HUES48 (cell line): ENCODE measurements at regions not wholly inside any gene's neighbourhood (a gene's known extent, or its start where the extent isn't known, plus 50 kb on each side); places are given as distances from the start of the nearest gene placed in this dataset.

ENCODE experiments used
- H3K27ac ChIP-seq: one replicate; pipeline ENCODE4 v1.7.0; 2013; ENCODE audit warnings: low read depth, low read length, inconsistent platforms
- H3K27me3 ChIP-seq: 2 replicates; pipeline ENCODE4 v1.6.1; 2013; ENCODE audit warnings: mild to moderate bottlenecking, low read length; ENCODE audit not compliant: control insufficient read depth, insufficient read depth
- H3K36me3 ChIP-seq: 2 replicates; pipeline ENCODE4 v1.6.1; 2013; ENCODE audit warnings: low read length; ENCODE audit not compliant: control insufficient read depth, insufficient read depth
- H3K4me1 ChIP-seq: 2 replicates; pipeline ENCODE4 v1.6.1; 2013; ENCODE audit warnings: mild to moderate bottlenecking, low read length; ENCODE audit not compliant: control insufficient read depth, insufficient read depth
- H3K4me3 ChIP-seq: 2 replicates; pipeline ENCODE4 v1.5.1; 2013; ENCODE audit warnings: mild to moderate bottlenecking, low read depth, low read length
- H3K9ac ChIP-seq: 2 replicates; pipeline ENCODE4 v1.6.1; 2013; ENCODE audit warnings: mild to moderate bottlenecking, low read depth, low read length, moderate library complexity
- H3K9me3 ChIP-seq: 2 replicates; pipeline ENCODE4 v1.6.1; 2013; ENCODE audit warnings: low read length; ENCODE audit not compliant: control insufficient read depth, insufficient read depth

- H3K9ac ChIP-seq, result no peak overlapping the region
- H3K4me3 ChIP-seq, result no peak overlapping the region
- peaks cover 3% of the 10 kb centered on the region; the same call in 1 of the 2 replicates for H3K9me3 ChIP-seq
- H3K4me1 ChIP-seq, result no peaks in the 10 kb centered on the region
- H3K27ac ChIP-seq, result no peak overlapping the region
- H3K36me3 ChIP-seq, result no peaks in the 10 kb centered on the region
- H3K27me3 ChIP-seq, result no peaks in the 10 kb centered on the region
These were observed 130.4 kb upstream of the PMFBP1 start for GRCh38 chr16:72302332-72302731.

GRCh38 chr16:72301523-72302236 lies 129.7 kb upstream of the PMFBP1 start:
- Histone ChIP-seq H3K36me3 (no peaks in the 10 kb centered on the region), H3K27ac (no peak overlapping the region), H3K4me1 (no peaks in the 10 kb centered on the region), H3K4me3 (no peak overlapping the region), H3K9me3 (peaks cover 3% of the 10 kb centered on the region; the same call in 1 of the 2 replicates), H3K27me3 (no peaks in the 10 kb centered on the region), H3K9ac (no peak overlapping the region)

- no peaks in the 10 kb centered on the region for H3K36me3 ChIP-seq
- H3K27me3 ChIP-seq, result no peaks in the 10 kb centered on the region
- no peak overlapping the region for H3K4me3 ChIP-seq
- H3K27ac ChIP-seq, result no peak overlapping the region
- no peak overlapping the region for H3K9ac ChIP-seq
- H3K9me3 ChIP-seq, result peaks cover 3% of the 10 kb centered on the region; the same call in 1 of the 2 replicates
- H3K4me1 ChIP-seq, result no peaks in the 10 kb centered on the region
These were observed 128.9 kb upstream of the PMFBP1 start for GRCh38 chr16:72300892-72301291.

- H3K27ac ChIP-seq, result no peak overlapping the region
- no peaks in the 10 kb centered on the region for H3K4me1 ChIP-seq
- H3K36me3 ChIP-seq, result no peaks in the 10 kb centered on the region
- H3K9me3 ChIP-seq, result no peaks in the 10 kb centered on the region
- H3K9ac ChIP-seq, result no peak overlapping the region
- no peaks in the 10 kb centered on the region for H3K27me3 ChIP-seq
- H3K4me3 ChIP-seq, result no peak overlapping the region
These were observed 127.8 kb upstream of the PMFBP1 start for GRCh38 chr16:72299684-72300243.

GRCh38 chr16:72298961-72299360 lies 127.0 kb upstream of the PMFBP1 start:
- H3K4me3 ChIP-seq, result no peak overlapping the region

GRCh38 chr16:72295914-72296313 lies 124.0 kb upstream of the PMFBP1 start:
- Histone ChIP-seq H3K27ac (no peak overlapping the region), H3K4me1 (no peaks in the 10 kb centered on the region), H3K9me3 (no peaks in the 10 kb centered on the region), H3K9ac (no peak overlapping the region), H3K36me3 (no peaks in the 10 kb centered on the region), H3K27me3 (no peaks in the 10 kb centered on the region), H3K4me3 (no peak overlapping the region)

More at GRCh38 chr16:72298961-72299360, 127.0 kb upstream of the PMFBP1 start:
- Histone ChIP-seq H3K9me3 (no peaks in the 10 kb centered on the region), H3K27me3 (no peaks in the 10 kb centered on the region), H3K27ac (no peak overlapping the region), H3K4me1 (no peaks in the 10 kb centered on the region), H3K36me3 (no peaks in the 10 kb centered on the region), H3K9ac (no peak overlapping the region)

DNA sequence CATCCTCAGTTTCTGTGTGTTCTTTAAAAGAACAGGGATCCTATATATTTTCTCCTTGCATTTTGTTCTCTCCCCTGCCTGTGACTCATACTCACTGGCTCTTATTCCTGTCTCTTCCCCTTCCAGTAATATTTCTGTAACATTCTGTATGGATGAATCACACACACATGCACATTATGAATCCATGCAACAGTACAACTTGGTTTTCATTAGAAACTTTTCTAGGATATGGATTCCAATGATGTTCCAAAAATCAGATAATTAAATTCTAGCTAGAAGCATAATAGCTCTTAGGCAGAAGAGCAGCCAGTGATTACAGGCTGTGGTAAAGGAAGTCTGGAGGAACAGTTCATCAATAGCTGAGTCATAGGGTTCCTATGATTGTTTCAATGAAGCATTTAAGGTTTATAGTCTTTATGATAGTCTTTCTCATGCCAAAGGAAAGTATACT lies 119.6 kb upstream of the PMFBP1 start:
- no peak overlapping the region for H3K27ac ChIP-seq
- H3K9ac ChIP-seq, result no peak overlapping the region
- H3K4me3 ChIP-seq, result no peak overlapping the region
- no peaks in the 10 kb centered on the region for H3K36me3 ChIP-seq
- no peaks in the 10 kb centered on the region for H3K27me3 ChIP-seq
- no peaks in the 10 kb centered on the region for H3K9me3 ChIP-seq
- H3K4me1 ChIP-seq, result no peaks in the 10 kb centered on the region

GRCh38 chr16:72291121-72291520 lies 119.2 kb upstream of the PMFBP1 start:
- no peaks in the 10 kb centered on the region for H3K36me3 ChIP-seq
- no peaks in the 10 kb centered on the region for H3K27me3 ChIP-seq
- H3K4me3 ChIP-seq, result no peak overlapping the region
- no peak overlapping the region for H3K9ac ChIP-seq
- H3K27ac ChIP-seq, result no peak overlapping the region
- H3K4me1 ChIP-seq, result peaks cover under 1% of the 10 kb centered on the region; the same call in 1 of the 2 replicates
- H3K9me3 ChIP-seq, result no peaks in the 10 kb centered on the region

DNA sequence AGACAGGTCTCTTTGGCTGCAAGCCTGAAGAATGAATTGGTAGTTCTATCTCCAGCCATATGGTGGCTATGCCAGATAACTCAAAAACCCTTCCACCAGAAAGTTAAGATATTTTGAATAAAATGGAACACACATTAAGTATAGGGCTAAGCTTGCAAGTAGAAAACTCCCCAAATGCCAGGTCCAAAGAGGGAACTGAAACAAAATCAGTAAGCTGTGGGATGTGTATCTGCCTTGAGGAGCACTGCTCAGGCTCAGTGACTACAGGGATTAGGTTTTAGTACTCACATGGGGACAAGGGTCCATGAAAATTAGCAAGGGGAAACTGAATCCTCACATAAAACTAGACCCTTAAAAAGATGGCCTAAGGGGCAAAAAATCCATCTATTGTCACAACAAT lies 115.7 kb upstream of the PMFBP1 start:
- H3K27me3 ChIP-seq, result no peaks in the 10 kb centered on the region
- no peak overlapping the region for H3K9ac ChIP-seq
- H3K9me3 ChIP-seq, result no peaks in the 10 kb centered on the region
- no peak overlapping the region for H3K4me3 ChIP-seq
- H3K4me1 ChIP-seq, result peaks cover 19% of the 10 kb centered on the region
- H3K27ac ChIP-seq, result no peak overlapping the region
- no peaks in the 10 kb centered on the region for H3K36me3 ChIP-seq

- Histone ChIP-seq H3K4me1 (peaks cover 19% of the 10 kb centered on the region), H3K27ac (no peak overlapping the region), H3K9me3 (no peaks in the 10 kb centered on the region), H3K4me3 (no peak overlapping the region), H3K36me3 (no peaks in the 10 kb centered on the region), H3K9ac (no peak overlapping the region), H3K27me3 (no peaks in the 10 kb centered on the region)
These were observed 115.1 kb upstream of the PMFBP1 start for GRCh38 chr16:72286936-72287620.

DNA sequence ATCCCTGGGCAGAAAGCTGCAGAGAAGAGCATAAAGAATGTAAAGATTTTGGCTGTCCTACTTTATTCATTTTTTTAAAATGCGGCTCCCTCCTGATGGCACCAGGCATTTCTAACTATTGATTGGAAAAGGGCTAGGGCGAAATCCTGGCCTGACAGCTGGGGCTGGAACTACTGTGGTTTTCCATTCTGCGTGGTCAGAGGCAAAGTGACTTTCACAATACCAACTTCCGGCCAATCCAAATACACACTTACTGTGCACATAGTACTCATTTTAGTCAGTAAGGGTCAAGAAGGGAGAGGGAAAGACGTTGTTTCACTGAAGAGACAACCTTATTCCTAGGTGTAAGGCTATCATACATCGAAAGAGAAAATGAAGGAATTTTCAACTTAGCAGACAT lies 113.8 kb upstream of the PMFBP1 start:
- Histone ChIP-seq H3K4me3 (peak overlapping the region; percentile 27; the same call in 1 of the 2 replicates), H3K27me3 (no peaks in the 10 kb centered on the region), H3K4me1 (peaks cover 19% of the 10 kb centered on the region), H3K9ac (no peak overlapping the region), H3K27ac (peak overlapping the region; percentile 38), H3K36me3 (no peaks in the 10 kb centered on the region), H3K9me3 (no peaks in the 10 kb centered on the region)
